ENCODE measurements at regions not wholly inside any gene's neighbourhood (a gene's known extent, or its start where the extent isn't known, plus 50 kb on each side); places are given as distances from the start of the nearest gene placed in this dataset.

DNA sequence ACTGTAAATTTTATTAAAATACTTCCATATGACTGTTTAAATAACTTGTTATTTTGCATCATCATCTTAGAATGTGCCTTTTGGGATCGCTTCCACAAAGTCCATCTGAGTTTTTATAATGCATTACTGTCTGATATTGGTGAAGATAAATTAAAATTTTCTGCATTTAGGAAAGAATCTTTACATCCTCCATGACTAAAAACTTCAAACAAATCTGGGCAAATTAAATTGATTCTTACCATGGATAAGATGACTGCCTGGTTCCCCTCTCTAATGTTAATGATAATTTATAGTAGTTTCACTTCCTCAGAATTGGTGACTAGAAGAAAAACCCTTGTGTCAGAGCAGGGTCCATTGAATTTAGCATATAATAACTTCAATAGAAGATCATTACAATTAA is 94.7 kb upstream of the SLC38A4 start:
- TF ChIP-seq, protein P1, sequence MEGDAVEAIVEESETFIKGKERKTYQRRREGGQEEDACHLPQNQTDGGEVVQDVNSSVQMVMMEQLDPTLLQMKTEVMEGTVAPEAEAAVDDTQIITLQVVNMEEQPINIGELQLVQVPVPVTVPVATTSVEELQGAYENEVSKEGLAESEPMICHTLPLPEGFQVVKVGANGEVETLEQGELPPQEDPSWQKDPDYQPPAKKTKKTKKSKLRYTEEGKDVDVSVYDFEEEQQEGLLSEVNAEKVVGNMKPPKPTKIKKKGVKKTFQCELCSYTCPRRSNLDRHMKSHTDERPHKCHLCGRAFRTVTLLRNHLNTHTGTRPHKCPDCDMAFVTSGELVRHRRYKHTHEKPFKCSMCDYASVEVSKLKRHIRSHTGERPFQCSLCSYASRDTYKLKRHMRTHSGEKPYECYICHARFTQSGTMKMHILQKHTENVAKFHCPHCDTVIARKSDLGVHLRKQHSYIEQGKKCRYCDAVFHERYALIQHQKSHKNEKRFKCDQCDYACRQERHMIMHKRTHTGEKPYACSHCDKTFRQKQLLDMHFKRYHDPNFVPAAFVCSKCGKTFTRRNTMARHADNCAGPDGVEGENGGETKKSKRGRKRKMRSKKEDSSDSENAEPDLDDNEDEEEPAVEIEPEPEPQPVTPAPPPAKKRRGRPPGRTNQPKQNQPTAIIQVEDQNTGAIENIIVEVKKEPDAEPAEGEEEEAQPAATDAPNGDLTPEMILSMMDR (conservative IDR thresholded peaks at IDR 0.05; ENCODE audit: low read depth, low read length), result no peak
- TF ChIP-seq EZH2 (IDR thresholded peaks at IDR 0.05; ENCODE audit: low read length, unreplicated experiment), result no peak
- no peak for TF ChIP-seq EZH2phosphoT487 (IDR thresholded peaks at IDR 0.05; ENCODE audit: borderline replicate concordance, low read length)

Measured in PC-3 (cell line).